Hematopoietic multipotent progenitor cell treated with erythropoietin and hydrocortisone succinate and interleukin-3 and kit ligand, for 8 days (in vitro differentiated cells): ENCODE measurements at regions not wholly inside any gene's neighbourhood (a gene's known extent, or its start where the extent isn't known, plus 50 kb on each side); places are given as distances from the start of the nearest gene placed in this dataset.
"Not testable (repeated sequence)": the region's sequence is repeated elsewhere in the genome, so short reads cannot be mapped to it uniquely, and the experiment has no call there.

Experiments used
- DNase-seq: peaks from one replicate; pipeline ENCODE4 v3.0.0-alpha.2; 2015

GRCh38 chr12:28776913-28777422 is 372.1 kb upstream of the FAR2 start:
- DNase-seq, result no peak

DNA sequence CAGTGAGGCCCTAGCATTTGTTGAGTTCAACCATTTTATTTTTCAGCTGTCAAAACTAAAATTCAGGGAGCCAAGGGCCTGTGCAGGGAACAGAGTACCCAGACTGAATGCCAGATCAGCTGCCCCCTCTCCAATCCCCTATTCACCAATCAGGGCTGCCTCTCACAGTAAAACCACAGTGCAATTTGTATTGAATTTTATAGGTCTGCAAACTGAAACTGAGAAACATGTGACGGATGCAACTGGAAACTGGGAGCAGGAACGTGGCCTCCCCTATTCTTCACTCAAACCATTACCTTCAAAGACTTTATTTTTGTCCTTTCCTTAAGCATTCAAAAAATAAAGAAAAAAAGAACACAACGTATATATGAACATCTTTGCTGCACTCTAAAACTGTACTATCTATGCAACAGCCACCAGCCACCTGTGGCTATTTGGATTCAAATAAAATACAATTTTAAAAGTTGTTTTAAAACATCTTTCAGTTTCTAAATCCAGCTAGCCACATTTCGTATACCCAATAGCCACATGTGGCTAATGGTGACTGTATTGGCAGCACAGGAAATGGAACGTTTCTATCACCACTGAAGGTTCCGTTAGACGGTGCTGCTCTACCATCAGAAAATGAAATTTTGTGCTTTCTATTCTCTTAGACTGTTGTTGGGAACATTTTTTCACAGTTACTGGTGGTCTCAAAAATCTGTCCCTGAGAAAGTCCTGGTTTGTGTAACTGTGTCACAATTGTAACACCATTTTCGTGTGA is 371.3 kb upstream of the FAR2 start:
- DNase-seq, result no peak

DNA sequence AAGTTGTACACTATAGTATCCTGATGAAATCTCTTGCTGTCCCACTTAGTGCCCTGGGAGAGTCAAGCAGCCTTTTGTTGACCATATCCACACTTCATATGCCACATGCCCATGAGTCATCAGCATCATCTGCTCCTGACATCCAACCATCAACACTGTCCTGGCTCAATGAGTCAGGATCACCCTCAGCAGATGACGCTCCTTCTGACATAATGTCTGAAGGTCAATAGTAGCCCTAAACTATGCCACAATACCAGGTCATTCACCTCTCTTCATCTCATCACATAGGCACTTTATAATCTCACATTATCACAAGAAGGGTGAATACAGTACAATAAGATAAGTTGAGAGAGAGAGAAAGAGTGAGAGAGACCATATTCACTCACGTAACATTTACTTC is 369.0 kb upstream of the FAR2 start:
- DNase-seq, result no peak

- no peak for DNase-seq
Measured at GRCh38 chr12:28780960-28781359, 368.1 kb upstream of the FAR2 start.

GRCh38 chr12:28781671-28782652 is 367.1 kb upstream of the FAR2 start:
- DNase-seq, result no peak

DNA sequence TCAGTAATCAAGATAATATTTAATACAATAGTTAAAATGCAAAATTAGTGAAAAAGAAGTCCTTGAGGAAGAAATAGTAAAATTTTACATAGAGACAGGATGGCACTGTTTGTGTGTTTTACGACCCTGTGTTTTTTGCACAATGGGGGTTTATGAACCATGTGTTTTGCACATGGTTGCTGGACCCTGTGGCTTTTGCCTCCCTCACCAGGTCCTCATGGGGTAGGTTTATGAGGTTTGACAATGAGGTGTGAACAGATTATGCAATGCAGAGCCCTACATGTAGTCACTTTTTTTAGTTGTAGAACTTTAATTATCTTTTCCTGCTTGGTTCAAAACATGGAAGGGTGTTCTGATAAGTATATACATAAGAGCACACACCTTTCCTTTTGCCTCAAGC is 366.3 kb upstream of the FAR2 start:
- DNase-seq, result no peak

DNA sequence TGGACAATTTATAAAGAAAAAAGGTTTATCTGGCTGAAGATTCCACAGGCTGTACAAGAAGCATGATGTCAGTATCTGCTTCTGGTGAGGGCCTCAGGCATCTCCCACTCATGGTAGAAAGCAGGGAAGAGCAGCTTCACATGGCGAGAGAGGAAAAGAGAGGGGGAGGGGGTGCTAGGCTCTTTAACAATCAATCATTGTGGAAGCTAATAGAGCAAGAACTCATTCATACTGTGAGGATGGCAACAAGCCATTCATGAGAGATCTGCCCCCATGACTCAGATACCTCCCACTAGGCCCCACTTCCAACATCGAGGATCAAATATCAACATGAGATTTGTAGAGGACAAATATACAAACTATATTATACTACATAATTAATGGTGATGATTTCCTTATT is 361.9 kb upstream of the FAR2 start:
- no peak for DNase-seq

DNA sequence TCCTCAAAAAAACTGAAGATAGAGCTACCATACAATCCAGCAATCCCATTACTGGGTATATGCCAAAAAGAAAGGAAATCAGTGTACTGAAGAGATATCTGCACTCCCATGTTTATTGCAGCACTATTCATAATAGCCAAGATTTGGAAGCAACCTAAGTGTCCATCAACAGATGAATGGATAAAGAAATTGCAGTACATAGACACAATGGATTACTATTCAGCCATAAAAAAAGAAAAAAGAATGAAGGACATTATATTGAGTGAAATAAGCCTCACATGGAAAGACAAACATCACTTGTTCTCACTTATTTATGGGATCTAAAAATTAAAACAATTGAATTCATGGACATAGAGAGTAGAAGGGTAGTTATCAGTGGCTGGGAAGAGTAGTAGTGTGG is 360.8 kb upstream of the FAR2 start:
- DNase-seq, result not testable (repeated sequence)

DNA sequence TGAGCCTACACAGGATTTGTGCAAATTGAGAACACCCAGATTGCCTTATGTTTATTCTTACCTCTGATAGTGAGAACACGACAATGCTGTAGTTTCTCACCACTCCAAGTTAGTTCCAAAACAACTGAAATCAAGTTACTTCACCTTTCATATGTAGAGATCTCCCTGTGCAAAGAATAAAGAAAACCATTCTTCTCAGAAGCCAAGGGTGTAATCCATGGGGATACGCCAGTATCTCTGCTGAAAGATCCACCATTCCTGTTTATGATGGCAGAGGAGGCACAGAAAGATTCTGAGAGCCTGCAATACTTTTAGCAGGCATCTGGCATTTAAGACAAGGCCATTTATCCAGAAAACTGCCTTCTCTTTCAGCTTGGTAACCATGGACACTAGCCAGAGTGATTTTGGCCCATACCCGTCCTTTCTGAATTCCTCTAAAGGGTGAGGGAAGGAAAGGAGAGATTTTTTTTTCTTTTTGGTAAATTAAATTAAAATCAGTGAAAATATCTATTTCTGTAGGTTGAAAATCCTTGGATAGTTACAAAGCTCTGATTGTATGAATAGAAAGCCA is 355.4 kb upstream of the FAR2 start:
- DNase-seq, result no peak

DNA sequence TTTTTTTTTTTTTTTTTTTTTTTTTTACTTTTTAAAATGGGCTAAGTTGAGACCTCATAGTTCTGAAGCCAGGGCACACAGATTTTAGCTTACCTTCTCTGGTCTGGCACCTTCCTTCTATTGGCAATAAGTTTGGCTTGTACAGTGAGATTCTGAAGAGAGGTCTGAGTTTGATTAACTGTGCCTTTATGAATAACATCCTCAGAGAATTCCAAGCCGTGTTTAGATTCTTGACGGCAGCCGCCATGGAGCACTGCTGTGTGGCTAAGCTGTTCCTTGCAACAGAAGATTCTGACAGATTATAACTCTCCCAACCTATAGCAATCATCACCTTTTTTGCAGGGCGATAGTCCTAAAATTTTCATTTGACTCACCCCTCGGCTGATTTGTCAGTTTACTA is 354.9 kb upstream of the FAR2 start:
- DNase-seq, result no peak

DNA sequence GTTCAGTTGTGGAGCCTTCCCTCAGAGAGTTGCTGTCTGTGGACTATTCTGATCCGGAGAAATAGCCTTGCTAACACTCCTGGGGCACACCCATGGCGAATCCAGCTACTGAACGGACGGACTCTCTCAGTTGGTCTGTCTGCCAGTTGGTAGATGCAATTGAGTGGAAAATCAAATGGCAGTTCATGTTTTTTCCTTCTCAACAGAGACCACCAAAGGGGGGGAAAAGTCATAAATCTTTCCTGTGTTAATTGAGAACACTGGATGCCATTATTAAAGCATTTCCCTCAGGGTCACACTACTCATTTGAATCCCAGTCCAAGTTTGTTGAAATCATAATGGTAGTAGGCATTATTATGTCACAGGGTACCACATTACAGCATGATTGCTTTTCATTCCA is 354.3 kb upstream of the FAR2 start:
- no peak for DNase-seq

DNA sequence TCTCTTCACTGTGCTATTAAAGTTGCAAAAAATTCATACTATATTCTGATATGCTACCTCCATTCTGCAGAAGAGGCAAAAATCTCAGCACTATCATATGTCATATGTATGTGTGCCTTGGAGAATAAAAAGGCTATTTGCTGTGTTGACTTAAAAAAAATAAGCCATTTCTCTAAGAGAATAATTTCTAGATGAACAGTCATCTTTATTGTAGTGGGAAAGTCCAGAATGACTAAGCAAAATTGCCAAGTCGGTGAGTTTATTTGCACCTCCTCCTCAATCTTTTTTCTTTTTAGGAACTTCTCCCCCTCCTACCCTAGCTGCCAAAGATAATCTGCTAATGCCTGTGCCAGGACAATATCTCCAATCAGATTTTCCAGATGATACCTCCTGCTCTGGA is 353.8 kb upstream of the FAR2 start:
- DNase-seq, result no peak

GRCh38 chr12:28799348-28799747 is 349.7 kb upstream of the FAR2 start:
- DNase-seq, result no peak

GRCh38 chr12:28800129-28800528 is 348.9 kb upstream of the FAR2 start:
- DNase-seq, result no peak

GRCh38 chr12:28802706-28803438 is 346.2 kb upstream of the FAR2 start:
- no peak for DNase-seq

DNA sequence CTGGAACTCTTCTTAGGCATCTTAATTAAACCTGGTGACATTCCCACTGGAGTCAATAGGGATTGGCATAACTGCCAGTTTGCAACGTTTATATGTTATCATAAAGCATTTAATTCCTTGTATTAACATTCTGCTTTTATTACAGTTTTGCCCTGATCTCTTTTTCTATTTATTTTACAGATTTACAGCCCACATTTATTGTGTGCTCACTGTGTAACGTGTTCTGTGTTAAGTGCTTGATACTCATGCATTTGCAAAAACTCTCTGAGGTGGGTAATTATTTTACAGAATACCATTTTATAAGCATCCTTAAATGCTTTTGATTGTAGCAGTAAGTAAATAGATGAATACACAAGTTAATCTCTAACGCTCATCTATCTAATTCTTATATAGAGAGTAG is 341.5 kb upstream of the FAR2 start:
- DNase-seq, result no peak

DNA sequence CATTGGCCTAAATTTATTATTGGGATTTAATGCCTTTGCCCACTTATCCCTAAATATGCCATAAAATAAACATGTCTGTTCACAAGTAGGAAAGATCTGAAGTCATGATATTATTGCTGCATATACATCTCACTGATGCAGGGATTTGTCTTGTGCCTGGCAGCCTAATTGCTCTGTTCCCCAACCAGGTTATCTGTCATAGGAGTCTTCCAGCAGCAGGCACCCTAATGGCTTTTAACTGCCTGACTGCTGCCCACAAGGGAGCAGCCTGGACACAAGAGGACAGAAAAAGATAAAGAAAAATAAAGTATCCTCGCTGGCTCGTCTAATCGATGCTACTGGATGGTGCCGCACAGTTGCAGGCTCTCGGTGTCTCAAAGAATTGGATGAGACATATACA is 337.6 kb upstream of the FAR2 start:
- DNase-seq, result no peak

DNA sequence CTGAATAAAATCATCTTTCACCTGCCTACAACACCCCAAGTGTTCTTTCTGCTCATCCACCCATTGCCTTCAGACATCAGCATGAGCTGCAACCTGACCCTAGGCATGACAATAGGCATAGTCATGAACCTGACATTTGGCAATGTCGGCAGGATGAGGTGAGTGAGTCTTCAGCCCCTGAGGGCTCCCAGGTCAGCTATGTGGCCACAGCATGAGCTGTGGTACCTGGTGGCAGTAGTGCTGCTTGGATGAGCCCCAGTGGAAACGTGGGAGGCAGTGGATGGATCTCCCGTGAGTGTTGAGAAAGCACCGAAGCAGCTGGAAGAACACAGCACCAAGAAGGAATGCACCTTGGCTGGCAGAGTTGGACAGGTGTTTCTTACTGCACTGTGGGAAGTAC is 334.8 kb upstream of the FAR2 start:
- no peak for DNase-seq

DNA sequence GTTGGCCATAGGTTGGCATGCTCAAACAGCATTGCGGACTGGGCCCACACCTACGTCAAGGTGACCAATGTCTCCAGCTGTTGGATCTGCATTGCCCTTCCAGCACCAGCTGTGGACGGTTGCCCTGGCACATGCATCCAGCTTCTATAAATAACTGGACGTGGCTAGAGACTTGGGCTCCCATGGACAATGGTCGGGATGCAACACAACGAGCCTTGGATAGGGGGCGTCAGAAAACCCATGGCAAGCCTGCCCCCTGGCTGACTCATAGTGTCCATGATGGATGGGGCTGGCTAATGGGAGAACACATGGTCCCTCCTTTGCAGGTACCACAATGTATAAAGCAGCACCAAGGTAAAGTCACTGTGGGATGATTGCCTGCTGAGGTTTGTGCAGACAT is 331.6 kb upstream of the FAR2 start:
- no peak for DNase-seq

GRCh38 chr12:28824193-28824846 is 324.8 kb upstream of the FAR2 start:
- no peak for DNase-seq

DNA sequence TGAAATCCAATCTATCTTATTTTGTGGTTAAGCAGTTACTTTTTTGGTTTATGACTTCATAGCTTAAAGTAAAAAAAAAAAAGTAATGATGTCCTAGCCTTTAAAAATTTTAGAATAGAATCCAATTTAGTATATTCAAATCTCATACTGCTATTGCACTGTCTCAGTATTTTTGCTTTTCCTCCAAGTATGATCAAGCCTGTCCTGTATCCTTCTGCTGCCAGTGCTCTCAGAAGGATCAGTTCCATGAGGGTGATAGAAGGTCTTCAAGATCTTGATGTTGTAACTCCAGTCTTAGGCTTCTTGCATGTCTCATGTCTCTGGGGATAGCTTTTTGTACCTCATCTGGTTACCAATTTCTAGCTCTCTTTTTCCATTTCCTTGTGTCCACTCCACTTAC is 324.2 kb upstream of the FAR2 start:
- DNase-seq, result no peak

GRCh38 chr12:28826766-28827165 is 322.3 kb upstream of the FAR2 start:
- no peak for DNase-seq
